HG03558 (cell line): ENCODE measurements at regions not wholly inside any gene's neighbourhood (a gene's known extent, or its start where the extent isn't known, plus 50 kb on each side); places are given as distances from the start of the nearest gene placed in this dataset.

ENCODE experiments used
- ATAC-seq: cut with Tn5 transposase; IDR thresholded peaks from one replicate; pipeline ENCODE4 v1.9.1; 2021; ENCODE audit warnings: moderate number of reproducible peaks; ENCODE audit not compliant: unreplicated experiment; ENCODE audit errors: extremely low read depth

DNA sequence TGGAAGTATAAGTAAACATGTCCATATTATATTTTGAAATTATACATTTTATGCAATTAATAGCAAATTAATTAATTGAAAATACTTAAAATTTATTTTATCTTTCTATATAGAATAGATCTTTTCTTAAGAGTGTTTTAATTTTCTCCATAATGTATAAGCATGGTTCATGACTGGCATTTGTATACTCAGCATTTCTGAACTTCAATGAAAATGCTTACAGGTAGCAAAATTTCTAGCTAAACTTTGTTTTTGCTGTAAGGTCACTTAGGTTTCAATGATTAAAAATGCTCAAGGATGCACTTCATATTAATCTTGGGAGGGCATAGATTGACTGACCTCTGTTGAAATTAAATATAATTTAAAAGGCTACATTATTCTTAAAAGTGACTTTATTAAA lies 1108.1 kb downstream of the BRINP3 start:
- no peak for ATAC-seq

DNA sequence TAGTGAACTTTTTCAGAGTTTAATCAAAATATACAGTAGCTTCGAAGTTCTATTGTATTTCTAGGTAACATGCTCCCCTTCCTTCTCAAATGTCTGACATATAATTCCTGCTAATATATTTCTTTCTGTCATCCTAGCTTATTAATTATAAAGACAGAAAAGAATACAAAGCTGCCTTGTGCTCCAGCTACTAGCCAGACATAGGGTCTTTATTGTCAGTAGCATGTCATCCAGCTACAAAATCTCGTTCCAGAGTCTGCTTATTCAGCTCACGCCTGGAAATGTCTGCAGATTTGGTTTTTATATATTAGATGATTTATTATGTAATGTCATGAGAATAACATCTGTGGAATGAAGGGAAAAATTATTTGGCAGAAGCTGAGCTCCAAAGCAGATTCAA lies 1102.8 kb downstream of the BRINP3 start:
- no peak for ATAC-seq

DNA sequence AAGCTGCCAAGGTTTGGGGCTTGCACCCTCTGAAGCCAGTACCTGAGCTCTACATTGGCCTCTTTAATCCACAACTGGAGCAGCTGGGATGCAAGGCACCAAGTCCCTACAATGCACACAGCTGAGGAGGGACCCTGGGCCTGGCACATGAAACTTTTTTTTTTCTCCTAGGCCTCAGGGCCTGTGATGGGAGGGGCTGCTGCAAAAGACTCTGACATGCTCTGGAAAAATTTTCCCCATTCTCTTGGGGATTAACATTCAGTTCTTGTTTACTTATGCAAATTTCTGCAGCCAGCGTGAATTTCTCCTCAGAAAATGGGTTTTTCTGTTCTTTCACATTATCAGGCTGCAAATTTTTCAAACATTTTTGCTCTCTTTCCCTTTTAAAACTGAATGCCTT lies 1072.2 kb downstream of the BRINP3 start:
- ATAC-seq: no peak

DNA sequence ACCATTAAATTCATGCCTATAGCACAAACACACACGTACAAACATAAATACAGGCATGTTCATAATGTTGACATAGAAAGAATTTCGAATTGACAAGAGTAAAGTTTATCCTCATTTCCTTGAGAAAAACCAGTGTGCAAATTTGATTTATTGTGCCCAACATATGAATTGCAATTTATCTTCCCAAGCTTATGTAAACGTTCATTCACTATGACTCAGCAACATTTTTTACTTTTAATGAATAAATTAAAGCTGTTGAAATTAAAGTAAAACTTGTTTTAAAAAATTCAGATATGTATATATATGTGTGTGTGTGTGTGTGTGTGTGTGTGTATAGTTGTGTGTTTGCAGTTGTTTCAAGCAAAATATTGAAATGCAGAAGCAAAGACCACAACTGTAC lies 1067.9 kb downstream of the BRINP3 start:
- ATAC-seq: no peak

DNA sequence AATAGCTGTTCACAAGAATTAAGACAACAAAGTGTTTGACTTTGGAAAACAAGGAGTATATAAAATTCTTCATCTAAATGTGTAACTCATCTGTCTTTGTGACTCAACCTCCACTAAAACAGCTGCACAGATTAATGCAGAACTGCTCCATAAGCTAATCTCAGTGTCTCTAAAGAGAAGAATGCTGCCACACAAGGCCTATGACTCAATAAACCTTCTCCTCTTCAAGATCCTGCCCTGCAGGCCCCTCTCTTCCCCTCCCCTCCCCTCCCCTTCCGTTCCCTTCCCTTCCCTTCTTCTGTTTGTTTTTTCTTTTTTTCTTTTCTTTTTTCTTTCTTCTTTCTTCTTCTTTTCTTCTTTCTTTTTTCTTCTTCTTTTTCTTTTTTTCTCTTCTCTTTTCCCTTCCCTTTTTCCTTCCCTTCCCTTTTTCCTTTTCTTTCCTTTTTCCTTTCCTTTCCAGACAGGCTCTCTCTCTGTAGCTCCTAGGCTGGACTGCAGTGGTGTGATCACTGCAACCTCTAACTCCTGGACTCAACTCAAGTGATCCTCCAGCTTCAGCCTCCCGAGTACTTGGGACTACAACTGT lies 1052.8 kb downstream of the BRINP3 start:
- ATAC-seq: no peak

DNA sequence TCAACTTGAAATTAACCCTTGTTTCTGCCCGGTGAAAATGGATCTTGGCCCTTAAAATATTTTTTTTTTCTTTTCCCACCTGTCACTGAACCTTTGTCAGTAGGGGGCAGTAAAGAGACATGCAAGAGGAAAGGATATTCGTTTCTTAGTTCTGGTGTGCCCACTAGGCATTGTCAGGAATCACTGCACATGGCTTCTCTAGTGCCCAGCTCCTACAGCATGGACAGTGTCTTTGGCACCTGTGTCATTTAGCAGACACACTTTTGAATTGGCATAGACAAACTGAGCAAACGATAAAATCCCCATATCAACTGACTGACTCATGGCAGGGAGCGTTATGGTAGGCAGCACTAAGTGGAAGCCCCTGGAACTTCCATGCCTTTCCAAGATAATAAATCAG lies 1048.1 kb downstream of the BRINP3 start:
- ATAC-seq: no peak

DNA sequence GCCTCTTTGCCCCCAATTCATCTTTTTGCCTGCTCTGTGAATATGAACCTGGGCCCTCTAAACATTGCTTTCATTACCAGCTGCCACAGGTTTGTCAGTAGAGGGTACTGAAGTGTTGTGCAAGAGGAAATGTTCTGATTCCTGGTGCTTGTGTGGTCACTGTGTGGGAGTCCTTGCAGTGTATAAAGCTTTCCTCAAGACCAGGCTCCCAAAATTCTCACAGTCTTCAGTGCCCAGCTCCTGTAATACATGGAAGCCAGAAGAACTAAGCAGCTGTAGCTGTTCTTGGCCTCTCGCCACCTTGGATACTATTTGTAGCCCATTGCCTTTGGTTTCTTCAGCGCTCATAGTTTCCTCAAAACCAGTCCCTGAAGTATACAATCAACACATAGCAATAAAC lies 1046.2 kb downstream of the BRINP3 start:
- no peak for ATAC-seq

DNA sequence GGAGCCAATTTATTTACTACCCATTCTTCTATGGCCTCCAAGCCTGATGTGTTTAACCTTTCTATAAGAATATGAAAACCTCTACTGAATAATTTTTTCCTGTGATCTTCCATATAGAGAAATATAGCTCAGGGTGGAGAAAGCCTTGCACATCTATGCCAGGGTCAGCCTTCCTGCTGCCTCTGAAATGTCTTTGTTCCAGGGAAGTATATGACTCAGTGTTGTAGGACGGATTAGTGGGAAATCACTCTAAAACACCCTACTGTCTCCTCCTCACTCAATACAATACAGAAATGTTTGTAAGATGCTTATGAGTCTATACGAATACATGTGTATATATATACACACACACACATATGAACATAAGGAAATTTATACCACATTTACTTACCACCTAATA lies 1044.9 kb downstream of the BRINP3 start:
- no peak for ATAC-seq

DNA sequence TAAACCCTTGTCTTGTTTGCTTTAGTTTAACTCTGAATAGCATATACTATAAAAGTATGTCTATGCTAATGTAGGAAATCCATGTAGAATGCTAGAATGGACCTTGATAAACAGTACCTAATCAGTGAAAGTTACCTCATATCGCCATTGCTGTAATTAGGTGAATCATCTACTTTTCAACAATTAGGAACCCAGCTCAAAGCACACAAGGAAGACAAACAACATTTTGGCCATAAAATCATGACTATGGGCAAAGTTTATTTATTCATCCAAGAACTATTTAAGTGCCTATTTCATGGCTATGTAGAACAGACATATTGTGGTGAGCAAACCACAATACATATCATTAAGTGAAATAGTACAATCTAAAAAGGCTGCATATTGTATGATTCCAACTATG lies 1043.2 kb downstream of the BRINP3 start:
- ATAC-seq: no peak

DNA sequence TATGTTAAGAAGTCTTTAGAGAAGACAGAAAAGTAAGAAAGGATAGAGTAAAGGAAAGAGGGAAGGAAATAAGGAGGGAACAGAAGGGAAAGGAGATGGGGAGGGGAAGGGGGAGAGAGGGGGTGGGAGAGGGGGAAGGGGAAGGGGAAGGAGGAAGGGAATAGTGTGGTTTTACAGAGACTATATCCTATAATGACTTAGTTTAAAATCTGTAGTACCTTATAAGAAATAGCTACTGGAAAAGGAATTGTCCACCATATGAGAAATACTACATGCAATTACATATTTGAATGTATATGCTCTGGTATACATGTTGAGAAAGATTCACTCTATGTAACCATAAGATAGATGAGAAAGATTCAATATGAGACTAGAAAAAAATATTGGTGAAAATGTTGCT lies 1042.3 kb downstream of the BRINP3 start:
- no peak for ATAC-seq

DNA sequence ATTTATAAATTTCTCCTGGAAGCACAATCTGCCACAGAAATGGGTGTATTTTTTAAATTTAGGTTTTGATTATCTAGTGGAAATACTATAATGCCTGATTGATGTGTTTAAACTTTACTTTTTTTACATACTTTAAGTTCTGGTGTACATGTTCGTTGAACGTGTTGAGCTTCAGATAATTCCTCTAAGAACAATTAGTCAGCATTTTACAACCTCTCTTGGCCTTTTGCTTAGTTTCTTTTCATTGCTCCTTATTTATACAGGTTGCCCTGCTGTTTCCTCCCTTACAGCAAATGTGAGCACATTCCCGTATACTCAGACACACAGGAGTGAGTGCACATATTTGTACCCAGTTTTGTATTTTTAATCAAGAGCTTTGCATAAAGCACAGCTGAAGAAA lies 1038.9 kb downstream of the BRINP3 start:
- no peak for ATAC-seq

DNA sequence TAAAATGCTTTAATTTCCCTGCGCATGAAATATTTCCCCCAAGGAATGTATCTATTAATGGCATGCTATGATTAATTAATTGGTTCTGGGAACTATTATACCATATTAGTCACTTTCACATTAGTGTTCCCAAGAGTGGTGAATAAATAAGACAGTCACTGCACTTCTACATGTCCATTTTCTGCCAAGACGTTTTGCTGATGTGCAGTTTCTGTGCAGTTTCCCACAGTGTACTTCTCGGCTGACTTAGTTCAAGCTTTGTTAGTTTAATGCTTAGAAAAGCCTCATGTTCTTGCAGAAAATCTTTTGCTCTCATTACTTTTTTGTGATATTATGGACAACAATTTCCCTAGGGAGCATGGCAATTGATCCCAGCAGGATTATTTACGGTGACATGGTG lies 1014.5 kb downstream of the BRINP3 start:
- ATAC-seq: no peak

DNA sequence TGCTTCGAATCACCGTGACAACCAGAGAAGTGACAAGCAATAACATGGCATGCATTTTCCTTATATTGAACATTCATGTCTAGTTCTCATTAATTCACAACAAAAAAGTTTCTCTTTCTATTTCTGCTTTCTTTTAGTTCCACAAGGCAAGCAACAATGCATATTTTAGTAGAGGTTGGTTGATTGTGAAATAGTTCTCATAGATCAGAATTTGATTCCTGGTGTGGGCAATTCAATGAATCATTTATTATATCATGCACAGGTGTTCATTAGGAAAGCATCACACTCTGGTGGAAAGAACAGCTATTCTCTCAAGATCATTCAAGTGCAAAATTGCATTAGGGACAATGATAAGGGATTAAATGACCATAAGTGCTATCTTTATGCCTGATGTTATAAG lies 980.9 kb downstream of the BRINP3 start:
- no peak for ATAC-seq

DNA sequence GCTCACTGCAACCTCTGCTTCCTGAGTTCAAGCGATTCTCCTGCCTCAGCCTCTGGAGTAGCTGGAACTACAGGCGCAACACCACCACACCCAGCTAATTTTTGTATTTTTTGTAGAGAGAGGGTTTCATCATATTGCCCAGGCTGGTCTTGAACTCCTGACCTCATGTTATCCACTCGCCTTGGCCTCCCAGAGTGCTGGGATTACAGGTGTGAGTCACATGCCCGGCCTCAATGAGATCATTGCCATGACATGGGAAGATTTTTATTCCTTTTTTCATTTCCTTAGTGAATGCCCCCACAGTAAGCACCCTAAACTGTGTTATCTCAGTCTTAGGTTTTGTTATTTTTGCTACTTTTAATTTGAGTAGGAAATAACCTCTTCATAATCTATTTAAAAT lies 977.9 kb downstream of the BRINP3 start:
- no peak for ATAC-seq

DNA sequence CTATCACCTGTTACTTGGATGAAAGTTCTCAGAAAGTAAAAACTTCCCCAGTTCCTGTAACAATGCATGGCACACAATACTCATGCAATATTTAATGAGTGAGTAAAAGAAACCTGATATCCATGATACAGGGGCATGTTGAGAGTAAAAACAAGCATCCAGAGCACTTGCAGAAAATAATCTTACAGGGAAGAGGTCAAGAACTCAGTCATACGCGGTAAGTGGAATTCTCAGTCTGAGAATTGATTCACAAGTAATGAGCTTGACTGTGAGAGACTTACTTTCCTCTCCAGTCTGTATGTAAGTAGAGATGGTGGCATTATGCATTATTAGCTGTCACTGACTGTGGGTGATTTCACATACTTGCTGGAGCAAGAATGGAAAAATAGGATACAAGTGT lies 976.9 kb downstream of the BRINP3 start:
- ATAC-seq: no peak

DNA sequence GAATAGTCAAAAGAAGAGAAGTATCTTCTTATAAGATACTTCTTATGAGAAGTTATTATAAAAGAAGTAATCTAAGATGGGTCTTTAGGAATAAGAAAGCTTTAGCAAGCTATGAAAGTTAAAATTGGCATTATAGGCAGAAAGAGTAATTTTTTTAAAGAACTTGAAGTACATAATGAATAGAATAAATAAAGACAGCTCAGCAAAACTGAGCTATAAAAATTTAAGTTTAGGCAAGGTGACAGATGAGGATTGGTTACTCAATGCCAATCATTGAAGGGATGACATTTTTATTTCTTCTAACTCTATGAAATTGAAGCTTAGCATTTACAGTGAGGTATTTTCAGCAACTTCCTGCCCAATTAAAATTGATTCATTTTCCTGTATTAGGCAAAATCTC lies 966.8 kb downstream of the BRINP3 start:
- no peak for ATAC-seq

DNA sequence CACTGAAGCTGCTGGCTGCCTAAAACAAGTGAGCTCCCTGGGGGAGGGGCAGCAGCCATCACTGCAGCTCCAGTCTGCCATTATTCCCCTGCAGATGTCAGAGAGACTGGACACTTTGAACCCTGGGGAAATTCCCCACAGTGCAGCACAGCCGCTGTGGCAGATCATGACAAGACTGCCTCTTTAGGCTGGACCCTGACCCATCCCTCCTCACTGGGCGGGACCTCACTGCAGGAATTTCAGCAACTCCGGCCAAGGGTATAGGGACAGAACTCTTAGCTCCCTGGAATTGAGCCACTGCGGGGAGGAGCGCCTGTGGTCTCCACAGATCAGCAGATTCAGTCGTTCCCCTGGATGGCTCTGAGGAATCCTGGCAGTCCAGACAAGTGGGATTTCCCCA lies 964.6 kb downstream of the BRINP3 start:
- no peak for ATAC-seq

DNA sequence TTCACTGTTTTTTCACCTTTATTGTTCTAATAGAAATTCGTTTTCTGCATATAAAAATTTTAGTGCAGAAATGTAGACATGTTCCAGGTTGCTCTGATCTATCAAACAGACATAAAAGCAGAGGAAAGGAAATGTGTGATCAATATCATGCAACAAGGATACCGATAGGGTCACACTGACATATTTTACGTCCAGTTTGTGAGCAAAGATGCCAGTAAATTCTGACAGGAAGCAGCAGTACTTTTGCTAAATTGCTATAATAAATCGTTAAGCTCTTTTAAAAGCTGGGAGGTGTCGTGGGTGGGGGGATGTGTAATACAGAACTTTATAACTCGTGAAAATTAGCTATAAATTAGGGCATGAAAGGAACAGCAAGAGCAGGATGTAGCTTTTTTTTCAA lies 955.2 kb downstream of the BRINP3 start:
- no peak for ATAC-seq

DNA sequence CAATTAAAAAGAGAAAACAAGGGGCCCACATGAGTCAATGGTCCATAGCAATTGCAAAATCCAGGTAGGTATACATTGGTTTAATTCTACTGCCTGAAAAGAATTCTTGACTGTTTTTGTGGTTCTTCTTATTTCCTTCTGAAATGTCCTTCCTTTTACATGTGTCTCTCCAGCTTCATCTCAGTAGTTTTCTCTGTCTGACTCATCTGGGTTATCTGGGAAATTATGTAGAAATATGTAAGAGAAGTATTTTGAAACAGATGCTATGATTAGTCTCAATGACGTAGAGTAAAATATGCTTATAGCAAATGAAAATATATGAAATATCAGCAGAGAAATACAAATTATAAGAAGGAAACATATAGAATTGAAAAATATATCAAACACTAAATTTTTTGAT lies 953.2 kb downstream of the BRINP3 start:
- no peak for ATAC-seq

DNA sequence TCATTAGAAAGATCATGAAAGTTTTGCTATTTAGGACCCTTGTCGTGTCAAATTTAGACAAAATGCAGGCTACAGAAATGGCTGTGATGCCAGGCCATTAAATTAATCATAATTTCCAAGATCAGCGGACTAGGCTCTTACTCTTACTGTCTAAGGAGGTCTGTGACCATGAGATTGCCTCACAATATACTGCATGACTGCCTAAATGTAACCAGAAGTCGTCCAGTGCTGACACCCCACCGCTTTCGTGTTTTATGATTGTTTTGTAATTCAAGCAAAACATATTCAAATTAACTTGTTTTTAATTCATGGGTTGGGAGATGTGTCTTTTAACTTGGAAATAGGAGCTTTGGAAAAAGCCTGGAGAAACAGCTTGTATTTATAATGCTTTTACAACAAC lies 947.5 kb downstream of the BRINP3 start:
- ATAC-seq: no peak

DNA sequence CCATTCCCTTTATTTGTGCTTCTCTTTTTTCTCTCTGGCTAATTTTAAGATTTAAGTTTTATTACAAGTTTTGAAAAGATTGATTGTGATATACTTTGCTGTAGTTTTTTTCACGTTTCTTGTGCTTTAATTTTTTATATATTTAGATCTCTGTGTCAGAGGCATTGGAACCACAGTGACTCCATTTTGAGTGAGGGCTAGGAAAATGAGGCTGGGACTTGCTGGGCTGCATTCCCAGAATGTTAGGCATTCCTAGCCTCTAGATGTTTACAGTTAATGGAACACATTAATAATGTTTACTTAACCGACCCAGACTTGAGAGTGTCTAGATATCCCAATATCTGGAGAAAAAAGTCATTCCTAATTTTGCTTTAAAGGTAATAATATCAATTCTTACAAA lies 939.4 kb downstream of the BRINP3 start:
- no peak for ATAC-seq

DNA sequence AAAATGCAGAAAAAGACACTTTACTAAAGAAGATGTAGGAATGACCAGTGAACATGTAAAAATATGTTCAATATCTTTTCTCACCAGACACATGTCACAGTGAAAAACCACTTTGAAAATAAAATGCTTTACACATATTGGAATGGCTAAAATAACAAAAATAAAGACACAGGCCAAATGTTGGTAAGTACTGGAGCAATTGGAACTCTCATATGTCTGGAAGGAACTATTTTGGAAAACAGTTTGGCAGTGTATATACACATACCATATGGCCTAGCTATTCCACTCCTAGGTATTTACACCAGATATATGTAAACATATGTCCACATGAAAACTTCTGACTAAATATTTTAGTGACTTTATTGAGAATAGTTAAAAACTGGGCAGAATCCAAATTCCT lies 927.2 kb downstream of the BRINP3 start:
- ATAC-seq: no peak

DNA sequence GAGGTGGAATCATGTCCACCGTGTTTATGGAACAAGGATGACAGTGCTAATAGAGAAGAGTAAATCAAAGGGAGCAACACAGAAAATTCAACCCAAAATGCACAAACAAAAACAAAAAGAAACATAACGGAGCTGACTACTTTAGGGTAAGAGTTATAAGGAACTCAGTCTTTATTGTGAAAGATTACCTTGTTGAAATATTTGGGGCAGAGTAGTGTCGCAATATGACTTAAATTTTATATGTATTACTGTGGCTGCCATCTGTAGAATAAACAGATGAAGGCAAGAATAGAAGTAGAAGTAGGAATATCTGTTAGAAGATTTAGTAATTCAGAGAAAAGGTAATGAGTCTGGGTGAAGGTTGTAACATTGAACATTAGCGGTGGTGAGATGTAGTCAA lies 913.9 kb downstream of the BRINP3 start:
- no peak for ATAC-seq
